AG10803 (cell line): ENCODE measurements at regions not wholly inside any gene's neighbourhood (a gene's known extent, or its start where the extent isn't known, plus 50 kb on each side); places are given as distances from the start of the nearest gene placed in this dataset.

ENCODE experiments used
- DNase-seq: peaks from one replicate; pipeline ENCODE4 v3.0.0; 2010; ENCODE audit warnings: low read depth
- H3K4me3 ChIP-seq: 2 replicates; pipeline ENCODE4 v1.5.1; 2011; ENCODE audit warnings: mild to moderate bottlenecking, low read length, control low read depth
- TF ChIP-seq, protein P1 (sequence below): conservative IDR thresholded peaks from 2 replicates; pipeline ENCODE4 v1.5.1; 2011; ENCODE audit warnings: mild to moderate bottlenecking, low read length, control low read depth, inconsistent platforms

DNA sequence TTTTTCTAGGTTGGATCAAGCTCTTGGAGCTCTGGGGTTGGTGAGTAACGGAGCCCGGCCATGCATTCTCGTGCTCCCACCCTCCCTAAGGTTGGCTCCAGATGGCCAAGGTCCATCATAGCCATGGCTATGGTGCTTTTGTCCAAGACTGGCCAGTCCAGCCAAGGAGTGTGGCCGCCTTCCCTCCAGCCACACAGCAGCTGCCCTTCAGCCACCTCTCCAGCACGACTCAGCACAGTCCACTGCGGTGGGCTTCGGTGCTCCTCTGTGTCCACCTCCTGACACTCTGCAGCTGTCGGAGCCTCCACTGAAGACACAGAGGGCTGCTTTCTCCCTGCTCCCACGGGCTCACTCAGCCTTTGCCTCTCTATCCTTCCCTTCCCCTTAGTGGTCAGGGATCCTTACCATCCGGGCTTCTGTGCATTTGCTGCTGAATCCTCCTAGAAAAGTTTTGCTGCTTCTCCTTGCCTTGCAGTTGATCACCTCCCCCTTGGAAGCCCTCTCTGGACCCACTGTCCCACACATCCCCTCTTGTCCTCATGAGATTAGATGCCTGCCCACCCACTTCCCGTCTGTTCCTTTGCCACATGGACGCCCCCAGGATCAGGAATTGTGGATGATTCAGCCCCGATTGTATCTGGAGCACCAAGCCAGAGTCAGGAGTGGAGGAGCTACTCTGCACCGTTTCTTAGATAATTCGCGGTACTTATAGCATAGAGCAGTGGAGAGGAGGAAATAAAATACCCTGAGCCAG, 177.1 kb upstream of the COPS8 start:
- DNase-seq, result no peak
- TF ChIP-seq, protein P1, sequence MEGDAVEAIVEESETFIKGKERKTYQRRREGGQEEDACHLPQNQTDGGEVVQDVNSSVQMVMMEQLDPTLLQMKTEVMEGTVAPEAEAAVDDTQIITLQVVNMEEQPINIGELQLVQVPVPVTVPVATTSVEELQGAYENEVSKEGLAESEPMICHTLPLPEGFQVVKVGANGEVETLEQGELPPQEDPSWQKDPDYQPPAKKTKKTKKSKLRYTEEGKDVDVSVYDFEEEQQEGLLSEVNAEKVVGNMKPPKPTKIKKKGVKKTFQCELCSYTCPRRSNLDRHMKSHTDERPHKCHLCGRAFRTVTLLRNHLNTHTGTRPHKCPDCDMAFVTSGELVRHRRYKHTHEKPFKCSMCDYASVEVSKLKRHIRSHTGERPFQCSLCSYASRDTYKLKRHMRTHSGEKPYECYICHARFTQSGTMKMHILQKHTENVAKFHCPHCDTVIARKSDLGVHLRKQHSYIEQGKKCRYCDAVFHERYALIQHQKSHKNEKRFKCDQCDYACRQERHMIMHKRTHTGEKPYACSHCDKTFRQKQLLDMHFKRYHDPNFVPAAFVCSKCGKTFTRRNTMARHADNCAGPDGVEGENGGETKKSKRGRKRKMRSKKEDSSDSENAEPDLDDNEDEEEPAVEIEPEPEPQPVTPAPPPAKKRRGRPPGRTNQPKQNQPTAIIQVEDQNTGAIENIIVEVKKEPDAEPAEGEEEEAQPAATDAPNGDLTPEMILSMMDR, result no peak

DNA sequence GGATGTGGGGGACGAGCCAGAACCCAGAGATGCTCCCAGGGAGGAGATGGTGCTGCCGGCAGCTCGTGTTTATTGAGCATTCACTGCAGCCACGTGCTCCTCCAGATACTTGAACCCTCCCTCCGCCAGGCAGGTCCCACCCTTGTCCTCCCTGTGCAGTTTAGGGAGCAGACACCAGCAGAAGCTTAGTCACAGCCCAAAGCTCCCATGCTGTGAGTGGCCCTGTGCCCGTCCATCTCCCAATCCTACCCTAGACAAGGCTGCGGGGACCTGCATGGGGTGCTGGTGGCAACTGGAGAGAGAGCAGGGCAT, 176.5 kb upstream of the COPS8 start:
- DNase-seq, result no peak
- H3K4me3 ChIP-seq, result no peak overlapping the region
- TF ChIP-seq, protein P1, result no peak

More for the DNA sequence above, 177.1 kb upstream of the COPS8 start:
- no peak overlapping the region for H3K4me3 ChIP-seq

DNA sequence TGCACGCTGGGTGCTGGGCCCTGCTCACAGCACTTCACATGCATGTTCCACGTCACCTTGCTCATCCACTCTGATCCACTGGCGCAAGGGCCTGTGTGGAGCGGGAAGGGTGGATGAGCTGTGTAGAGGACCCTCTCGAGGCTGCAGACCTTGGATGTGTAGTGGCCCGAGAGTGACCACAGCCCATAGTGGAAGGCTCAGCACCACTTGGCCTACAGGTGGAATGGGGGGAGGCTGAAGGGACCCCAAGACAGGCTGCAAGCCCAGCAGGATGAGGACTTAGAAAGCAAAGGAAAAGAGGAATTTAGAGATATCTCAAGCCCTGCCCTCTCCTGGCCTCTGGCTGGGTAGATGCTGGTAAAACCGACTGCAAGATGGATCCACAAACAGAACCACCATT, 175.9 kb upstream of the COPS8 start:
- no peak overlapping the region for H3K4me3 ChIP-seq
- DNase-seq, result no peak
- TF ChIP-seq, protein P1, result no peak

DNA sequence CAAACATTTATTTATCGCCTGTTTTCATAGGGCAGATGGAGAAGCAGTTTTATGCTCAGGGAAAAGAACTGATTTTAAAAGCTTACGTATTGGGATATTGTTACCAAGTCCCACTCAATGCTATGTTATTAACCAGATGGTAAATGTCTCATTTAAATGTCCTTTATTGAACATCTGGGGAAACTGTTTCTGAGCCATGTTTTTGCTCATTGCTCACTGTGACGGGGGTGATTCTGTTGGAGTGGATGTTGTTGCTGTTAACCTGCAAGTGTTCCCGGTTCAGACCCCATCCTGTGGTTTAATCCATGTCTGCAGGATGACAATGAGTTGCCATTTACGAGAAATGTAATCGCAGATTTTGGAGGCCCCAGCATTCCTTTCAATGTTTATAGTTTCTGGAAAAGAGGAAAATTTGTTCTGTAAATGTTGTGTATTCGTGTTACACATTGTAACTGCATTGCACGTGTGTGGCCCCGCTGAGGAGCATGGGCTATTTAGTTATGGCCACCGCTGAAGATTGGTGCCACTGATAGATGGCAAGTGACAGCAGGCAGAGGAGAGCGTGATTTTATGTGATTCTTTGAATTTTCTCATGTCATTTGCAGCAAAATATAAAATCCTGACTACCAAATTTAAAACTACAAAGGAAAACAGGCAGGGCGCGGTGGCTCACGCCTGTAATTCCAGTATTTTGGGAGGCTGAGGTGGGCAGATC, 174.8 kb upstream of the COPS8 start:
- DNase-seq, result no peak
- TF ChIP-seq, protein P1, result no peak
- no peak overlapping the region for H3K4me3 ChIP-seq

DNA sequence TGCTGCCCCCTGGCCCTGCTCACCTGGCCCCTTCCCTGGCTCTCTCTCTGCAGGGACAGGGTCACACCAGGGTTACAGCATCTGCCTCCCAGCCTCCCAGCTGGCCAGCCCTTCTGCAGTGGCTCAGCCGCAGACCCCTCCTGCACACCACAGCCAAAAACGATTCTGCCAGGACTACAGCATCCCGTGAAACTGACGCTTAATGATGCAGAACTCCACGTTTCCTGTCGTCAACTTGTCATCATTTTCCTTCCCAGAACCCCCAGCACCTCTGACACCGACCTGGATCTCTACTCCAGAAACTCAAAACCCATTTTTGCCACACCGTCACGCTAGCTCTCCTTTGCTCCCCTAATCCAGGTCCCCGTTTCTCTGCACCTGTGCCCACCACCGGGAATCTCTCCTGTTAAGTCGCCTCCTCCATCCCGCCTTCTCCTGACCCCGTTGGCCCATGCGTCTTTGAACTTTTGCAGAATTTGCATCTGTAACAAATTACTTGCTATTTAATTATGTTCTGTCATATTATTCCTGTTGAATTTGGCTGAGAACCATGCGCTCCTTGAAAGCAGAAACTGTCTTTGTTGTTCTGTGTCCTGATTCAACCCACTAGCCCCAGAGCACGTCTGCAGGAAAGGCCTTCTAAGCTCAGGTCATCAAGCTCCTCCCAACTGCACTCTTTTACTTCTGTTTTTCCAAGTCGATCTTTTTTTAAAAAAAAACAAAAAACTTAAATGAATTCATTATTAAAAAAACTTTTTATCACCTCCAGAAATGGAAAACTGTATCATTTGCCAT, 173.2 kb upstream of the COPS8 start:
- TF ChIP-seq, protein P1, result no peak
- no peak for DNase-seq
- H3K4me3 ChIP-seq, result no peak overlapping the region

DNA sequence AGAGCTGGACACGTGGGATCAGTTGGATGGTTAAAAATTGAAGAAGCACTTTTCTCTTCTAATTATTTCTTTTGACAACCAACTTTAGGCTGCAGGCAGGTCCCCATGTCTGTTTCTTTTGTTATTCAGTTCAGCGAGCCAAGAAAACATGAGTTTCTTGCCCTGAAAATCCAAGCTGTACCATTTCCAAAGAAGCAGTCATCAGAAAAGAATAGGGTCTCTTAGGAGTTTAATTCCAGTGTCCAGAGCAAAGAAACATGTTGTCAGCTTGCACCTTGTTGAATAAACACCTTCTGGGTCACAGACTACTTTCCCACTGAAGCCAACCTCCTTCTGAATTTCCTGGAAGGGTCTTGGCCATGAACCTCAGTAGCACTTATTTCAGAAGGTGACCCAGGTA, 170.5 kb upstream of the COPS8 start:
- TF ChIP-seq, protein P1, result no peak
- no peak for DNase-seq

More for the DNA sequence above, 170.5 kb upstream of the COPS8 start:
- no peak overlapping the region for H3K4me3 ChIP-seq
